ENCODE measurements at regions not wholly inside any gene's neighbourhood (a gene's known extent, or its start where the extent isn't known, plus 50 kb on each side); places are given as distances from the start of the nearest gene placed in this dataset.

DNA sequence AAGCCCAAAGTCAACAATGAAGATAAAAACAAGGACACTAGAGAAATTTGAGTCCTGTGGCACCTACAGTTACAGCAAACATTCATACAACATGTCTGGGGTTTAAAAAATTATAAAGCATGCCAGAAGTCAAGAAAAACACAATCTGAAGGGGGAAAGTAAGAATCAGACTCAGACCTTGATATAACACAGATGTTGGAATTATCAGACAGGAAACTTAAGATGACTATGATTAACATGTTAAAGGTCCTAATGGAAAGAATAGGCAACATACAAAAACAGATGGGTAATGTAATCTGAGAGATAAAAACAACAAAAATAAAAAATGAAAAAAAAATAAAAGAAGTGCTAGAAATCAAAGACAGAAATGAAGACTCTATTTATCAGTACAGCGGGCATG is 446.5 kb downstream of the SPRY1 start:
- no peak for TF ChIP-seq YY1 (IDR thresholded peaks at IDR 0.05; ENCODE audit: insufficient read depth, insufficient read length)
- TF ChIP-seq SUZ12 (IDR thresholded peaks at IDR 0.05; ENCODE audit: extremely low read depth, insufficient read depth, insufficient read length), result no peak
- TF ChIP-seq ZNF274 (IDR thresholded peaks at IDR 0.05; ENCODE audit: low read depth, low read length), result no peak

Measured in NT2/D1 (cell line).